Endothelial cell of umbilical vein (primary cell): ENCODE measurements at regions not wholly inside any gene's neighbourhood (a gene's known extent, or its start where the extent isn't known, plus 50 kb on each side); places are given as distances from the start of the nearest gene placed in this dataset.

ENCODE experiments used
- BruUV-seq: library from RNA; stranded (reverse); fragments of 400-500 nt; replicated peaks from 2 replicates; lab custom pipeline; 2021; lab: Mats Ljungman, UMichigan
- CTCF ChIA-PET: fragments of 300-600, 350-600 bp; sonication (Branson Sonifier 250); formaldehyde crosslinking; loops from one replicate; lab custom pipeline; 2021; ENCODE audit warnings: antibody characterized with exemption, inconsistent platforms; lab: Charles Lee
- POLR2A ChIA-PET: fragments of 300-600, 350-600 bp; sonication (Branson Sonifier 250); formaldehyde crosslinking; loops from one replicate; lab custom pipeline; 2021; ENCODE audit warnings: antibody characterized with exemption, inconsistent platforms; lab: Charles Lee
- DNase-seq: peaks from one replicate; pipeline ENCODE4 v3.0.0-alpha.2; 2011; ENCODE audit warnings: low read depth, low spot score
- FAIRE-seq: peaks from 2 replicates; lab custom pipeline; 2011; peaks lifted over from hg19 to GRCh38; lab: Jason Lieb, UNC
- H2AFZ ChIP-seq: 2 replicates; pipeline ENCODE4 v1.6.0; 2012; ENCODE audit warnings: low read depth, low read length, control low read depth, inconsistent platforms
- H3K27ac ChIP-seq: 2 replicates; pipeline ENCODE4 v1.5.1; 2011; ENCODE audit warnings: low read depth, mild to moderate bottlenecking, control low read depth, low read length, moderate library complexity; ENCODE audit not compliant: insufficient read depth
- H3K27me3 ChIP-seq, 2 experiments: 2 replicates each; pipeline versions ENCODE4 v1.6.0 to v1.6.1; 2011; ENCODE audit warnings: low read length in 2 of 2, mixed read lengths in 1 of 2; ENCODE audit not compliant: control insufficient read depth in 2 of 2, insufficient read depth in 2 of 2
- H3K36me3 ChIP-seq, 2 experiments: 2 replicates in 1 of 2; 3 replicates in 1 of 2; pipeline ENCODE4 v1.5.1; 2011; ENCODE audit warnings: low read length in 2 of 2, mild to moderate bottlenecking in 1 of 2, moderate library complexity in 1 of 2; ENCODE audit not compliant: control insufficient read depth in 2 of 2, insufficient read depth in 2 of 2; ENCODE audit errors: extremely low read depth in 1 of 2
- H3K4me1 ChIP-seq: 3 replicates; pipeline ENCODE4 v1.5.1; 2011; ENCODE audit warnings: mild to moderate bottlenecking, low read length; ENCODE audit not compliant: control insufficient read depth, insufficient read depth; ENCODE audit errors: extremely low read depth
- H3K4me2 ChIP-seq: 2 replicates; pipeline ENCODE4 v1.6.1; 2011; ENCODE audit warnings: low read length, control low read depth, mixed read lengths; ENCODE audit not compliant: insufficient read depth
- H3K4me3 ChIP-seq, 3 experiments: fragments of 200-600 bp in 1 of 3; sonication (generic), shearing (Covaris generic) in 1 of 3; replicated peaks in 1 of 3; 2 replicates each; pipeline ENCODE4 v1.5.1; 2011 to 2016; ENCODE audit warnings: control low read depth in 3 of 3, low read length in 3 of 3, mild to moderate bottlenecking in 2 of 3, inconsistent platforms in 1 of 3, low read depth in 1 of 3, moderate library complexity in 1 of 3; ENCODE audit not compliant: insufficient read depth in 1 of 3
- H3K79me2 ChIP-seq: 2 replicates; pipeline ENCODE4 v1.6.0; 2012; ENCODE audit warnings: low read length, inconsistent platforms; ENCODE audit not compliant: control insufficient read depth, insufficient read depth
- H3K9ac ChIP-seq: replicated peaks from 2 replicates; pipeline ENCODE3; 2011; ENCODE audit warnings: low read length, control low read depth; ENCODE audit not compliant: insufficient read depth; ENCODE audit errors: extremely low read depth
- H3K9me1 ChIP-seq: replicated peaks from 3 replicates; pipeline ENCODE4 v1.6.0; 2011; ENCODE audit warnings: mild to moderate bottlenecking, low read length; ENCODE audit not compliant: control insufficient read depth, insufficient read depth; ENCODE audit errors: extremely low read depth
- H3K9me3 ChIP-seq: replicated peaks from 2 replicates; pipeline ENCODE4 v1.5.1; 2012; ENCODE audit warnings: low read length, inconsistent platforms; ENCODE audit not compliant: control insufficient read depth, insufficient read depth
- H4K20me1 ChIP-seq: replicated peaks from 2 replicates; pipeline ENCODE3; 2011; ENCODE audit warnings: mild to moderate bottlenecking, low read length; ENCODE audit not compliant: control insufficient read depth, insufficient read depth; ENCODE audit errors: extremely low read depth
- EZH2 ChIP-seq: IDR thresholded peaks from 2 replicates; pipeline ENCODE4 v1.6.1; 2012; ENCODE audit warnings: borderline replicate concordance, low read depth, mild to moderate bottlenecking, moderate library complexity, low read length, inconsistent platforms; ENCODE audit not compliant: severe bottlenecking
- FOS ChIP-seq: IDR thresholded peaks from 2 replicates; pipeline ENCODE4 v1.6.1; 2011; ENCODE audit warnings: mild to moderate bottlenecking, low read length, moderate library complexity, borderline replicate concordance; ENCODE audit not compliant: insufficient read depth
- GATA2 ChIP-seq: IDR thresholded peaks from 2 replicates; pipeline ENCODE4 v1.7.0; 2011; ENCODE audit warnings: low read depth, mild to moderate bottlenecking, moderate library complexity, mixed read lengths, low read length; ENCODE audit not compliant: insufficient read length, insufficient read depth
- JUN ChIP-seq: IDR thresholded peaks from 2 replicates; pipeline ENCODE4 v1.6.1; 2011; ENCODE audit warnings: borderline replicate concordance, low read depth; ENCODE audit not compliant: insufficient read length, insufficient read depth
- MYC ChIP-seq: IDR thresholded peaks from one replicate; pipeline ENCODE4 v1.6.1; 2011; ENCODE audit warnings: mild to moderate bottlenecking, low read depth, low read length
- POLR2A ChIP-seq: IDR thresholded peaks from 2 replicates; pipeline ENCODE4 v1.6.1; 2012; ENCODE audit warnings: low read depth, mild to moderate bottlenecking, control low read depth, low read length
- dilution Hi-C: fragments of 300-500 bp; cut with MboI; formaldehyde crosslinking; loops from one replicate; pipeline ENCODE4 v1.15.0; 2019; ENCODE audit warnings: low sequenced_read_pairs; ENCODE audit not compliant: extremely low pct_ligation_motif_present
- intact Hi-C: fragments of 100-400 bp; cut with micrococcal nuclease; formaldehyde crosslinking; loops from one replicate; pipeline ENCODE4 v1.10.0; 2022
- TF ChIP-seq, protein P1 (sequence below): IDR thresholded peaks from 2 replicates; pipeline ENCODE4 v1.6.1; 2011; ENCODE audit not compliant: insufficient read depth, insufficient read length
- TF ChIP-seq, protein P2 (sequence below), 2 donors: IDR thresholded peaks; 1 replicate in 1 of 2; 2 replicates in 1 of 2; pipeline ENCODE4 v1.5.1; 2011; ENCODE audit warnings: low read length in 2 of 2, mild to moderate bottlenecking in 2 of 2, moderate library complexity in 2 of 2, control low read depth in 1 of 2, inconsistent platforms in 1 of 2, low read depth in 1 of 2; ENCODE audit not compliant: insufficient read depth in 1 of 2; ENCODE audit errors: extremely low read depth in 1 of 2

DNA sequence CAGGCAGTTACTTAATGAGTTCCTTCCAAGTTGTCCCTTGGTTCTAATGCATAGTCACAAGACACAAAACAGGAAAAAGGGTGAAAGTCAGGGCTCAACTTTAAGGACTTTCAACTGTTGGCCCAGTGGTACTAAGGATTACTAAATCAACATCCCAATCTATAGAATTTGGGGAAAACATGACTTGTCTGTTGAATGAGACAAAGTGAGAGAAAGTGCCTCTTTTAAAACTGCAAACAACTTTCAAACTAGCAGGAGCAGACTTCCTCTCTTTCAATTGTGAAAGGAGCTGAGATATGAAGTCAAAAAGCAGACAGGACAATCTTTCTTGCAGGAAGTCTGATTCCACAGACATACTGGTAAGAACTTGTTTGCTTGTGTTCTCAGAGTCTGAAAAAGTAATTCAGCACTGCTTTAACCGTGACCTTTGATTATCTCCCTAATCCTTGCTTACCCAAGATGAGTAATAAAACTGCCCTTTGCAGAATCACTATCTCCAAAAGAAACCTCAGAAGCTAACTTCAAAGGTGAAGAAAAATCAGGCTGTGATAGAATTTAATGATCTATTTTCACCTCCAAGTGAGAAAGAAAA lies 960.7 kb upstream of the RAG2 start:
- Histone ChIP-seq H3K27me3 (no peaks in the 10 kb centered on the region), H3K9ac (no peak overlapping the region), H3K36me3 (no peaks in the 10 kb centered on the region), H3K4me2 (no peak overlapping the region), H4K20me1 (no peaks in the 10 kb centered on the region), H3K9me1 (no peaks in the 10 kb centered on the region), H2AFZ (no peak overlapping the region), H3K4me1 (no peaks in the 10 kb centered on the region), H3K27ac (no peak overlapping the region), H3K79me2 (no peaks in the 10 kb centered on the region), H3K4me3 (no peak overlapping the region), H3K9me3 (peaks cover 2% of the 10 kb centered on the region)
- CTCF ChIA-PET = no interaction called here
- TF ChIP-seq POLR2A (no peak), GATA2 (no peak), FOS (no peak), EZH2 (no peak), MYC (no peak), JUN (no peak)
- TF ChIP-seq, protein P1, sequence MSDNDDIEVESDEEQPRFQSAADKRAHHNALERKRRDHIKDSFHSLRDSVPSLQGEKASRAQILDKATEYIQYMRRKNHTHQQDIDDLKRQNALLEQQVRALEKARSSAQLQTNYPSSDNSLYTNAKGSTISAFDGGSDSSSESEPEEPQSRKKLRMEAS = no peak
- TF ChIP-seq, protein P2, sequence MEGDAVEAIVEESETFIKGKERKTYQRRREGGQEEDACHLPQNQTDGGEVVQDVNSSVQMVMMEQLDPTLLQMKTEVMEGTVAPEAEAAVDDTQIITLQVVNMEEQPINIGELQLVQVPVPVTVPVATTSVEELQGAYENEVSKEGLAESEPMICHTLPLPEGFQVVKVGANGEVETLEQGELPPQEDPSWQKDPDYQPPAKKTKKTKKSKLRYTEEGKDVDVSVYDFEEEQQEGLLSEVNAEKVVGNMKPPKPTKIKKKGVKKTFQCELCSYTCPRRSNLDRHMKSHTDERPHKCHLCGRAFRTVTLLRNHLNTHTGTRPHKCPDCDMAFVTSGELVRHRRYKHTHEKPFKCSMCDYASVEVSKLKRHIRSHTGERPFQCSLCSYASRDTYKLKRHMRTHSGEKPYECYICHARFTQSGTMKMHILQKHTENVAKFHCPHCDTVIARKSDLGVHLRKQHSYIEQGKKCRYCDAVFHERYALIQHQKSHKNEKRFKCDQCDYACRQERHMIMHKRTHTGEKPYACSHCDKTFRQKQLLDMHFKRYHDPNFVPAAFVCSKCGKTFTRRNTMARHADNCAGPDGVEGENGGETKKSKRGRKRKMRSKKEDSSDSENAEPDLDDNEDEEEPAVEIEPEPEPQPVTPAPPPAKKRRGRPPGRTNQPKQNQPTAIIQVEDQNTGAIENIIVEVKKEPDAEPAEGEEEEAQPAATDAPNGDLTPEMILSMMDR (IDR thresholded peaks at IDR 0.05; ENCODE audit: extremely low read depth in 1 of 2, insufficient read depth in 1 of 2, low read depth in 1 of 2, low read length in 2 of 2) = no peak
- POLR2A ChIA-PET = no interaction called here
- no peak for FAIRE-seq
- intact Hi-C loops = no loop called here
- no peak for DNase-seq
- dilution Hi-C loops = no loop called here
- no TSS peak for BruUV-seq
